OCI-LY3 (cell line): ENCODE measurements at regions not wholly inside any gene's neighbourhood (a gene's known extent, or its start where the extent isn't known, plus 50 kb on each side); places are given as distances from the start of the nearest gene placed in this dataset.

Experiments
- H2AFZ ChIP-seq: fragments of 200-600, 300-600 bp; shearing (Covaris generic); 2 replicates; pipeline ENCODE4 v1.6.0; 2014; ENCODE audit warnings: antibody characterized with exemption, low read depth, low read length
- H3K27ac ChIP-seq: fragments of 200-600, 300-600 bp; sonication (generic); 2 replicates; pipeline ENCODE4 v1.5.1; 2014; ENCODE audit warnings: mild to moderate bottlenecking, low read length, moderate library complexity, mixed read lengths
- H3K27me3 ChIP-seq: fragments of 200-600, 300-600 bp; sonication (generic); 2 replicates; pipeline ENCODE4 v1.6.1; 2014; ENCODE audit warnings: low read depth, low read length, mixed read lengths
- H3K36me3 ChIP-seq: fragments of 200-600, 300-600 bp; sonication (generic); replicated peaks from 2 replicates; pipeline ENCODE3; 2014; ENCODE audit warnings: low read depth, low read length, mixed read lengths
- H3K4me1 ChIP-seq: fragments of 300-600, 200-600 bp; sonication (generic); 2 replicates; pipeline ENCODE4 v1.6.1; 2014; ENCODE audit warnings: low read length, mixed read lengths
- H3K4me2 ChIP-seq: fragments of 200-600, 300-600 bp; sonication (generic); 2 replicates; pipeline ENCODE4 v1.6.1; 2014; ENCODE audit warnings: low read length, mixed read lengths
- H3K4me3 ChIP-seq: fragments of 300-600, 200-600 bp; sonication (generic); 2 replicates; pipeline ENCODE4 v1.5.1; 2014; ENCODE audit warnings: antibody characterized with exemption, mild to moderate bottlenecking, low read length, moderate library complexity
- H3K79me2 ChIP-seq: fragments of 300-600, 200-600 bp; shearing (Covaris generic); 2 replicates; pipeline ENCODE4 v1.6.1; 2014; ENCODE audit warnings: mild to moderate bottlenecking, low read length, mixed read lengths
- H3K9ac ChIP-seq: fragments of 300-600, 200-600 bp; shearing (Covaris generic); 2 replicates; pipeline ENCODE4 v1.6.0; 2014; ENCODE audit warnings: mild to moderate bottlenecking, low read length, moderate library complexity
- H3K9me3 ChIP-seq: fragments of 200-600, 300-600 bp; shearing (Covaris generic); 2 replicates; pipeline ENCODE4 v1.6.1; 2014; ENCODE audit warnings: low read length, mixed read lengths; ENCODE audit not compliant: insufficient read depth
- H4K20me1 ChIP-seq: fragments of 200-600, 300-600 bp; sonication (generic); 2 replicates; pipeline ENCODE4 v1.6.1; 2016; ENCODE audit warnings: low read length, mixed read lengths; ENCODE audit not compliant: insufficient read depth
- EZH2phosphoT487 ChIP-seq: fragments of 200-600 bp; shearing (Covaris generic); IDR thresholded peaks from 2 replicates; pipeline ENCODE4 v1.6.1; 2018; ENCODE audit warnings: antibody characterized with exemption, mixed run types, low read depth
- TF ChIP-seq, protein P1 (sequence below): fragments of 200-600, 300-600 bp; sonication (generic); IDR thresholded peaks from 2 replicates; pipeline ENCODE4 v1.5.1; 2014; ENCODE audit warnings: antibody characterized with exemption, low read length, low read depth

DNA sequence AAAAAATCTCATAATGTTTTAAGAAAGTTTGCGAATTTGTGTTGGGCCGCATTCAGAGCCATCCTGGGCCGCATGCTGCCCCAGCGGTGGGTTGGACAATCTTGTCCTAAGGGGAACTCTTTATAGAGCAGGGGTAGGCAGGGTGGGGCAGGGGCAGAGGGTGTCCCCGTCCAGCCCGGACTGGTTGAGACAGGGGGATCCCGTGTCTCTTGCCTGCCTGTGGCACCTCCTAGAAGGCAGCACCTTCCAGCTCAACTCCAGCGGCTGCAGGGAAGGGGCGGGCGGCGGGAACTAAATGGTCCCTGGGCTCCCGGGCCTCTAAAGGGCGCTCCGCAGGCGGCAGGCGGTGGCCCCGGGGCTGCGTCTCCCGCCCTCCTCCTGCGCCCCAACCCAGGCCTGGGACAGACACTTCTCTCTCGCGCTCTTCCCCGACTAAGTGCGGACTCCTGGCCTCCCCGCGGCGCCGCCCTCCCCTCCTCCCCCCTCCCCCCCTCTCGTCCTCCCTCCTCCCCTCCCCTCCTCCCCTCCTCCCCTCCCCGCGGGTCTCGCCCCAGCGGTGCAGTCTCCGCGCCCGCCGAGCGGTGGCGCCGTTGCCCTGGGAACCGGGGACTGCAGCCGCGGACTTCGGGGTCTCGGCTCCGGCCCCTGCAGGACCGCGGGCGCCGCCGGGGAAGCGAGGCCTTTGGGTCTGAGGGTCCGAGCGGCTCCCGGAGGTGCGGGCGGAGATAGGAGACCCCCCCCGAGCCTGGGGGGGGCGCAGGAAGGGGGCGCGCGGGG, 132.6 kb downstream of the MRPL36 start:
- Histone ChIP-seq H3K4me3 (no peak overlapping the region), H3K4me2 (no peak overlapping the region), H3K36me3 (no peaks in the 10 kb centered on the region), H3K79me2 (no peaks in the 10 kb centered on the region), H3K27me3 (0 out of 2 replicates have a peak, but pooled peaks cover 6% of the 10 kb centered on the region), H2AFZ (no peak overlapping the region), H3K9ac (no peak overlapping the region), H4K20me1 (no peaks in the 10 kb centered on the region), H3K27ac (no peak overlapping the region), H3K4me1 (no peaks in the 10 kb centered on the region), H3K9me3 (no peaks in the 10 kb centered on the region)
- TF ChIP-seq, protein P1, sequence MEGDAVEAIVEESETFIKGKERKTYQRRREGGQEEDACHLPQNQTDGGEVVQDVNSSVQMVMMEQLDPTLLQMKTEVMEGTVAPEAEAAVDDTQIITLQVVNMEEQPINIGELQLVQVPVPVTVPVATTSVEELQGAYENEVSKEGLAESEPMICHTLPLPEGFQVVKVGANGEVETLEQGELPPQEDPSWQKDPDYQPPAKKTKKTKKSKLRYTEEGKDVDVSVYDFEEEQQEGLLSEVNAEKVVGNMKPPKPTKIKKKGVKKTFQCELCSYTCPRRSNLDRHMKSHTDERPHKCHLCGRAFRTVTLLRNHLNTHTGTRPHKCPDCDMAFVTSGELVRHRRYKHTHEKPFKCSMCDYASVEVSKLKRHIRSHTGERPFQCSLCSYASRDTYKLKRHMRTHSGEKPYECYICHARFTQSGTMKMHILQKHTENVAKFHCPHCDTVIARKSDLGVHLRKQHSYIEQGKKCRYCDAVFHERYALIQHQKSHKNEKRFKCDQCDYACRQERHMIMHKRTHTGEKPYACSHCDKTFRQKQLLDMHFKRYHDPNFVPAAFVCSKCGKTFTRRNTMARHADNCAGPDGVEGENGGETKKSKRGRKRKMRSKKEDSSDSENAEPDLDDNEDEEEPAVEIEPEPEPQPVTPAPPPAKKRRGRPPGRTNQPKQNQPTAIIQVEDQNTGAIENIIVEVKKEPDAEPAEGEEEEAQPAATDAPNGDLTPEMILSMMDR, result no peak
- TF ChIP-seq EZH2phosphoT487, result no peak

DNA sequence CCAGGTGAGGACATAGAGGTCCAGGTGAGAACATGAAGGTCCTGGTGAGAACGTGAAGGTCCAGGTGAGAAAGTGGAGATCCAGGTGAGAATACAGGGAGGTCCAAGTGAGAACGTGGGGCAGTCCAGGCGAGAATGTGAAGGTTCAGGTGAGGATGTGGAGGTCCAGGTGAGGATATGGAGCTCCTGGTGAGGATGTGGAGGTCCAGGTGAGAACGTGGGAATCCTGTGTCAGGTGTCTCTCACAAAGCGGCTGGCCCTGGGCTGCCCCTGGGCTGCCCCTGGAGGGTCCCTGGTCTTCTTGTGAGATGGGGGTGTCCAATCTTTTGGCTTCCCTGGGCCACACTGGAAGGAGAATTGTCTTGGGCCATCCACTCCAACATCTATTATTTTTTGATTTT, 133.4 kb downstream of the MRPL36 start:
- no peaks in the 10 kb centered on the region for H3K9me3 ChIP-seq
- H3K27ac ChIP-seq, result no peak overlapping the region
- H3K27me3 ChIP-seq, result 0 out of 2 replicates have a peak, but pooled peaks cover 6% of the 10 kb centered on the region
- no peaks in the 10 kb centered on the region for H3K79me2 ChIP-seq
- H3K36me3 ChIP-seq, result no peaks in the 10 kb centered on the region
- H3K4me1 ChIP-seq, result no peaks in the 10 kb centered on the region
- H4K20me1 ChIP-seq, result no peaks in the 10 kb centered on the region
- no peak overlapping the region for H3K9ac ChIP-seq
- H3K4me2 ChIP-seq, result no peak overlapping the region
- no peak for TF ChIP-seq EZH2phosphoT487
- TF ChIP-seq, protein P1, result no peak
- no peak overlapping the region for H2AFZ ChIP-seq
- H3K4me3 ChIP-seq, result no peak overlapping the region

DNA sequence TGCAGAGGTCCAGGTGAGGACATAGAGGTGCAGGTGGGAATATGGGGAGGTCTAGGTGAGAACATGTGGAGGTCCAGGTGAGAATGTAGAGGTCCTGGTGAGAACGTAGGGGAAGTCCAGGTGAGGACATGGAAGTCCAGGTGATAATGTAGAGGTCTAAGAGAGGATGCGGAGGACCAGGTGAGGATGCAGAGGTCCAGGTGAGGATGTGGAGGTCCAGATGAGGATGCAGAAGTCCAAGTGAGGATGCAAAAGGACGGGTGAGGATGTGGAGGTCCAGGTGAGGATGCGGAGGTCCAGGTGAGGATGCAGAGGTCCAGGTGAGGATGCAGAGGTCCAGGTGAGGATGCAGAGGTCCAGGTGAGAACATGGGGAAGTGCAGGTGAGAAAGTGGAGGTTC, 133.8 kb downstream of the MRPL36 start:
- no peak for TF ChIP-seq EZH2phosphoT487
- TF ChIP-seq, protein P1, result no peak
- H3K27me3 ChIP-seq, result 0 out of 2 replicates have a peak, but pooled peaks cover 5% of the 10 kb centered on the region

DNA sequence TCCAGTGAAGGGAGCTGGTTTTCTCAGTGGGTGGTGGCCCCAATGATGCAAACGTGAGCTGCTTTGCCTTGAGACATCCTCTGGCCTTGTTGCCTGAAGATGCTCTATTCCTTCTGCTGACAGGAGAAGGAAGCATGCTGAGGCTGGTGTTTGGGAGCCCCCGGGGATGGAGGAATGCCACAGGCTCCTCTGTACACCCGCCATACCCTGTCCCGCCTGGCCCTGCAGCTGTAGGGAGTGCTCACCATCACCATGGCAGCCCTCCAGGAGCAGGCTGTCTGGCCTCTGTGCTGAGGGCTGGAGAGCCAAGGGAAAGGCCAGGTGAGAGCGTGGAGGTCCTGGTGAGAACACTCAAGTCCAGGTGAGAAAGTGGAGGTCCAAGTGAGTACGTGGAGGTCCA, 134.4 kb downstream of the MRPL36 start:
- Histone ChIP-seq H2AFZ (no peak overlapping the region), H4K20me1 (no peaks in the 10 kb centered on the region), H3K4me3 (no peak overlapping the region), H3K4me1 (no peaks in the 10 kb centered on the region), H3K27me3 (no peaks in the 10 kb centered on the region), H3K4me2 (no peak overlapping the region), H3K27ac (no peak overlapping the region), H3K9ac (no peak overlapping the region), H3K9me3 (no peaks in the 10 kb centered on the region), H3K36me3 (no peaks in the 10 kb centered on the region), H3K79me2 (no peaks in the 10 kb centered on the region)
- TF ChIP-seq, protein P1, result no peak
- no peak for TF ChIP-seq EZH2phosphoT487

More for the DNA sequence above, 133.8 kb downstream of the MRPL36 start:
- Histone ChIP-seq H3K79me2 (no peaks in the 10 kb centered on the region), H3K4me3 (no peak overlapping the region), H3K9ac (no peak overlapping the region), H3K36me3 (no peaks in the 10 kb centered on the region), H3K27ac (no peak overlapping the region), H4K20me1 (no peaks in the 10 kb centered on the region), H3K9me3 (no peaks in the 10 kb centered on the region), H3K4me1 (no peaks in the 10 kb centered on the region), H2AFZ (no peak overlapping the region), H3K4me2 (no peak overlapping the region)
